ENCODE measurements at regions not wholly inside any gene's neighbourhood (a gene's known extent, or its start where the extent isn't known, plus 50 kb on each side); places are given as distances from the start of the nearest gene placed in this dataset.

GRCh38 chr3:146884721-146885120 lies 279.6 kb upstream of the PLSCR5 start:
- intact Hi-C loops (cut with DNase I), result no loop called here
- ATAC-seq (no peak), DNase-seq (no peak)

DNA sequence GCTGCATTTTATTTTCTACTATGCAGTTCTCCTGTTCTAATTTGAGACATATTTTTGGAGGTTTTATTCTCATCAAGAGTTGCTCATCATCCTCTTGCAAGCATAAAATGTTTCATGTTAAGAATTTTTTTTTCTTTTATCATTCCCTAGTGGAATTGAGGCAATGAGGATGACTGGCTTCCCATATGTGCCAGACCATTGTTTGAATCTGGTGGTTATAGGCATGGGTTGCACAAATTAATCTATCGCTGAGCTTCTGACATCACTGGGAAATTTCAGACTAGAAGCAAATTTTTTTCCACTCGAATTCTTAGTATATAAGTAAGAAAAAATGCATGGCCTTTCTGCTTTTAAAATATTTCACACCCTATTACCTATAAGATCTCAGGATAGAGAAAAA lies 279.1 kb upstream of the PLSCR5 start:
- no peak for ATAC-seq

DNA sequence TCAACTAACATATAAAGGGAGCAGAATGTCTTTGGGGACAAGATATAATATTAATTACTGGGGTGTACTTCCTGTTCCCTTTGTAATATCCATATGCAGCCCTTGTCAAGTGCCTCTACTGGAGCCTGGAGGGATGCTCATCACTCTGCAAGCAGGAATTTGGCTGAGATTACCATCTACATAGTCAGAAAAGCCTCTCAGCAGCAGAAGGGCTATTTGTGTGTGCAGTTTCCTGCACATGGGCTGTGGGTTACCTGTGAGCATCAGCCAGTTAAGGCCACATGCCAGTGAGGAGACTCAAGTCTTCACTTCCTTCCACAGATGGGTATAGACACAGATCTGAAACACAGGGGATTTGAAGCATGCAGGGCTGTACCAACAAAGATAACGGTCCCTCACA lies 278.1 kb upstream of the PLSCR5 start:
- DNase-seq (no peak), ATAC-seq (no peak)
- intact Hi-C loops (cut with DNase I), result no loop called here

More for the DNA sequence above, 279.1 kb upstream of the PLSCR5 start:
- no peak for DNase-seq
- intact Hi-C loops (cut with DNase I), result no loop called here

DNA sequence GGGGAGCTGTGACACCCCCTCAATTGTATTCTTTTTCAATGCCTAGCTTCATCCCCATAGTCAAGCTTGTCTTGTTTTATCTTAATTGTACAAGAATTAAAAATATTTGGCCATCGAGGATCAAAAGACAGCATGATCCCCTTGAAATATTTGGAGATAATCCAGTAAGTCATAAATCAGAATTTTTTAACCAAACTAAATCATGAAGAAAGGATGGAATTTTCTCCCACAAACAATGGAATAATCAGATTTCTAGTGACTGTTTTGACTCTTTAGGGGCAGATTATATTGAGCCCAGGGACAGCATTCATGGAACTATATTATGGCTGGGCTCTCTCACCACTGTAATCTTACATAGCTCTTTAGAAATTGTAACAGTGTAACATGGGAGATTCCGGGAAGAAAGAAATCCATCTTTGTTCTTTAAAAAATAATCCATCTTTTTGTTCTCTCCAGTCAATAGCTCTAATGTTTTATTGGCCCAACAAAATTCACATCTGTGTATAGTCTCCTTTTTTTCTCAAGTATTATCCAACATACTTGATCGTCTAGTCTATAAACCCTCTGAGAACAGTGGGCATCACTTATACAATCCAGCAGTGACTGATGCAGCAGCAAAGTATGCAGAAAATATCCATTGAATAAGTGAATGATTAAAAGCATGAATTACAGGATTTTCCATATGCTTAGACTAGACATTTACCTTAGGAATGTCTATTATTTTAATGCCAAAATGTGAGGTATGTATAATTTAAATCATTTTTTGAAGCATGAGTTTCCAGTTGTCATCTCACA lies 277.0 kb upstream of the PLSCR5 start:
- no peak for DNase-seq
- intact Hi-C loops (cut with DNase I), result no loop called here
- no peak for ATAC-seq

DNA sequence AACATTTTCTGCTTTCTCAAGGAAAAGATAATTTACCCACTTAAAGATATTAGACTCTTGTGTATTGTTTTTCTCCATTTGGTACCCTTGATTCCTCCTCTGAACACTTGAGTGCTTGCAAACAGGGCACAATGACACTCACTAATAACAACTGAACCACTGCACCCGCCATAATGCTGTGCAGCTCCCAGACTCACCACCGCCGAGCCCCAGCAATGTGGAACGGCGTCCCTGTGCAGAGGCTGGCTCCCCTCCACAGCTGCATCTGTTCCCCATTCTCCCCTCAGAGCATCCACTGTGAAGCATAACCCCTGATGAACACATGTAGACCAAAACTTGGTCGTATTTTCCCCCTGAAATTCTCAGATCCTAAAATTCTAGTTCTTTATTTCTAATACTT lies 276.2 kb upstream of the PLSCR5 start:
- no peak for ATAC-seq
- no peak for DNase-seq
- intact Hi-C loops (cut with DNase I), result no loop called here

DNA sequence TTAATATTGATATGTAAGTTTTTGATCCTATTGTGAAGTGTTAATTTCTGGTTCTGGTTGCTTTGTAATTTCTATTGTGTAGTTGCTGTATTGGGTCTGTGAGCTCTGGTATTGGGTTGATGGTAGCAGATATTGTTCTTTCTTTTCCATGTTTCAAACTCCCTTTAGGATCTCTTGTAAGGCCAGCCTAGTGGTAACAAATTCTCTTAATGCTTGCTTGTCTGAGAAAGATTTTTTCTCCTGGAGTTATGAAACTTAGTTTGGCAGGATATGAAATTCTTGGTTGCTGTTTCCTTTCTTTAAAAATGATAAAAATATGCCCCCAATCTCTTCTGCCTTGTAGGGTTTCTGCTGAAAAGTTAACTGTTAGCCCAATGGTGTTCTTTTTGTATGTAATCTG lies 268.6 kb upstream of the PLSCR5 start:
- DNase-seq (no peak), ATAC-seq (no peak)
- intact Hi-C loops (cut with DNase I), result no loop called here

DNA sequence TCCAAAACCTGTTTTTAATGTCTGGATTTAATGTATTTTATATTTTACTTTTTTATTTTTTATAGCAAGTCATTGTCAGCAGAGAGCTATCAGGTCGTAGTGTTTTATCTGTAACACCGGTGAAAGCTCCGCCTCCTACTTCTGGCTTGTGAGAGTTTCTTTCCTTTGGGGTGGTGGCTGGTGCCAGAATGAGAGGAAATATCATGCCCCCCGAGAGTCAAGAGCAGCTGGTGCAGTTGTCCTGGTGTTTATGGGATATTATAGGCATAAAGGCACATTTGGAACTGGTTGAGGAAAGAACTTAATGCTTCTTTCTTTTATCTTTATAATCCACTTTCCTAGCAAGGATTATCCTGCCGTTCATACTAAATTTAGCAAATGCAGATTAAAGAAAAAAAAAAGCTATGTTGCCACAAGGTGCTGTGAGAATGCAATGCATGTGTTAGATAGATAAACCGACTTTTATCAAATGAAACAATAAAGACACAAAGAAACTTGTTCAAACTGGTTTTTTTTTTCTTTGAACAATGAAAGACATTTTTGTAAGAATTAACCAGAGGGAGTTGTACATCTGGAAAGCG lies 260.1 kb upstream of the PLSCR5 start:
- intact Hi-C loops (cut with DNase I), result loop anchor here in 1 of 2 donors (5.0 kb wide), 1 partner anchor 37 kb away; no protein-coding TSS in a partner anchor
- DNase-seq (no peak), ATAC-seq (no peak)

- intact Hi-C loops (cut with DNase I), result no loop called here
- ATAC-seq, result no peak
- DNase-seq, result no peak
Observed at GRCh38 chr3:146861262-146861661, 256.1 kb upstream of the PLSCR5 start.

DNA sequence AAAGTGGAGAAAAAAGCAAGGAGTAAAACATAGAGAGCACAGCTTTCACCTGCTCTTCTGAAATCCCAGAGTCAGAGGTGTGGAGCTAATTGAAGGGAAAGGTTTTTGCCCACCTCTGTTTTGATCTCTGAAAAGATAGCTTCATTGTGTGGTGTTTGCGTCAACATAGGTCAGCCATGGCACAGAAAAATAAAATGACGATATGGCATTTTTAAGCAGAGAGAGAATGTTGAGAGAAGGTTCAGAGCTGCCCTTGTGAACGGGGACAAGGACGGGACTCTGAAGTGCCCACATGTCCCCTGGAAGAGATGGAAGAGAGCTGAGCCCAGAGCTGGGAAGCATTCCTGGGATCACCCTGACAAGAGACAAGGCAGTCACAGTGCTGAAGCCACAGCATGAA lies 249.4 kb upstream of the PLSCR5 start:
- ATAC-seq, result no peak
- intact Hi-C loops (cut with DNase I), result no loop called here
- no peak for DNase-seq

GRCh38 chr3:146851665-146852064 lies 246.5 kb upstream of the PLSCR5 start:
- intact Hi-C loops (cut with DNase I), result no loop called here
- DNase-seq (no peak), ATAC-seq (no peak)

DNA sequence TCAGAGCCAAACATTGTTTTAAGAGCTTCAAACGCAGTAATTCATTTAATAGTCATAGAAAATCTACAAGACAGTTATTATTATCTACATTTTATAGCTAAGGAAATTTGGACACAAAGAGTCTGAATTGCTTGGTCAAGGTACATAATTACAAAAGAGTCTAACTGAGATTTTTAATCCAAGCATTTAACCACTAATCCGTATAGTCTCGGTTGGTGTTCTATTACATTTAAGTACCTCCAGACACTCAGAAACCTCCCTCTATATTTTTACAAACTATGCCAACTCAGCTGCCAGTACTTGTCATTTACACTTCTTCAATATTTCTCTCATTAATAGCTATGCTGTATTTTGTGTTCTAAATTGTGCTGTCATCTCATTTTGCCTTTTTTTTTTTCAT lies 240.2 kb upstream of the PLSCR5 start:
- DNase-seq, result no peak
- no peak for ATAC-seq
- intact Hi-C loops (cut with DNase I), result no loop called here

- intact Hi-C loops (cut with DNase I), result no loop called here
- ATAC-seq, result no peak
- no peak for DNase-seq
Observed at GRCh38 chr3:146843476-146843875, 238.3 kb upstream of the PLSCR5 start.

DNA sequence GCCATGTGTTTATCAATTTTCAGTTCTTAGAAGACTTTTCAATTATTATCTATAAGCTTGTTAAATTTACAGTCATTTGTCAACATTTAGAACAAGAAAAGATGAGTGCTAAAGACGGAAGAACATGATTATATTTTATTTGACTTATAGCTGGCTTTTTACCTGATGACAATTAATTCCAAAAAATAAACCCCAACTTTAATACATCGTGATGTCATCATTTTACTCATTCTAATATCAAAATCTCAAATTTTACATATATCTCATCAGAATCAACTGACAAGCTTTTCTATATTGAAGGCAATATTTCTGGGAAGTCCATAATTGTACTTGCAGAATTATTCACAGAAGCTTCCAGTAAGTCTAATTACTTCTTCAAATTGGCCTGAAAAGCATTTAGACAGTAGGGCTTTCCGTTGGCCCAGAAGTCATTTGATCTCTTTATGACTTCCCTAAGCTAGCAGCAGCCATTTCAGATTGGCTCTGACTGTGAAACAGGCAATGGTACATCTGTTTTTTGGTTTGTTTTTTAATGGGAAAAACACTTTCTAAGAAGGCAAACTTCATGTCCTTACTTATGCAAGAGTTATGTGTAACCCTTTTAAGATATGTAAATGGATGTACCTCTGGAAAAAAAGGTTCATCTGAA lies 234.7 kb upstream of the PLSCR5 start:
- no peak for DNase-seq
- intact Hi-C loops (cut with DNase I), result no loop called here
- ATAC-seq, result no peak

DNA sequence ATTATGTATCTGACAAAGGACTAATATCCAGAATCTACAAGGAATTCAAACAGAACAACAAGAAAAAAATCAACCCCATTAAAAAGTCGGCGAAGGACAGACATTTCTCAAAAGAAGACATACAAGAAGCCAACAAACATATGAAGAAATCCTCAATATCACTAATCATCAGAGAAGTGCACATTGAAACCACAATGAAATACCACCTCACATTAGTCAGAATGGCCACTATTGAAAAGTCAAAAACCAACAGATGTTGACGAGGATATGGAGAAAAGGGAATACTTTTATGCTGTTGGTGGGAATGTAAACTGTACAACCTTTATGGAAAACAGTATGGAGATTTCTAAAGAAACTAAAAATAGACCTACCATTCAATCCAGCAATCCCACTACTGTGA lies 233.1 kb upstream of the PLSCR5 start:
- intact Hi-C loops (cut with DNase I), result no loop called here
- DNase-seq, result no peak
- ATAC-seq, result no peak

- intact Hi-C loops (cut with DNase I), result no loop called here
- ATAC-seq, result no peak
- no peak for DNase-seq
Observed at GRCh38 chr3:146834917-146835316, 229.8 kb upstream of the PLSCR5 start.

DNA sequence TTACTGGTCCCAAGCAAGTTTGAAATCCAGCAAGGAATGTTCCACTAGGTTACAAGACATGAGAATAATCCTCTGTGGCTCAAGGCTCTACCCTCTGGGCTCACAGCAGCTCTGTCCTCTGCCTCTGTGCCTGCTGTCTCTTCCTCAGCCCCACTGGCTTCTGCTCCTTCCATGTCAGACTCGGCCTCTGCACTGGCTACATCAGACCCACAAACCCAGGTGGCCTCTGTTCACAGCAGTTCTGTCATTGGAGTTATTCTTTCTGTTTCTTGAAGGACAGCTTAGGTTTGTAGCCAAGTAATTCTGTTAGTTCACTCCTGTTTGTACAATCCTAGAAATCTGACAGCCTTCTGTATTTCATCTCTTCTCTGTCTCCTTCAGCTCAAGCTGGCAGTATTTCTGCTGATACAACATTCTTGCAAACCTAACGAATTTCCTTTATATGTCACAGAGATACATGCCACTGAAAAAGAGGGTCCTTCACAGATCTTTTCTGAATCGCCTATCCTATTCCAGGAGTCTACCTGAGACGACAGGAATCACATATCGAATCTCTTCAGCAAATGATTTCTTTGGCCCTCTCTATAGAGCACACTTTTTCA lies 227.8 kb upstream of the PLSCR5 start:
- intact Hi-C loops (cut with DNase I), result no loop called here
- no peak for DNase-seq
- ATAC-seq, result no peak

- intact Hi-C loops (cut with DNase I), result no loop called here
- ATAC-seq (no peak), DNase-seq (no peak)
Observed at GRCh38 chr3:146831659-146832058, 226.5 kb upstream of the PLSCR5 start.

- DNase-seq, result no peak
- intact Hi-C loops (cut with DNase I), result no loop called here
- ATAC-seq, result no peak
Observed at GRCh38 chr3:146830231-146830630, 225.1 kb upstream of the PLSCR5 start.

DNA sequence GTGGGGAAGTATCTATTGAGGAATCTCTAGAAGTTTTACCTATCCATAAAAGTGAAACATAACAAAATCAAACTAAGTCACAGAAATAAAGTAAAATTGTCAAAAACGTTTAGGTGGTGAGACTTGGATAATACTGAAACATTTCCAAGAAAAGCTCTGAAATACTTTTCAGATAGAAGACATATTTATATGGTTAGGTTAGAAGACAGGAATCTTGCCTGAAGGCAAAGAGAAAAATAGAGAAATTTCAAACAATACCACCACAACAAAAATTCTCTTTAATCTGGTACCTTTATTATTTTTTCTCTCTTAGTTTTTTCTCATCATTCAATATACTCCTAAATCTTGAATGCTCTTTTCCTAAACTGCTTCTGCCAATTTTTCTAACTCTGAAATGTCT lies 222.7 kb upstream of the PLSCR5 start:
- DNase-seq (no peak), ATAC-seq (no peak)
- intact Hi-C loops (cut with DNase I), result no loop called here

- DNase-seq (peak; percentile 16), ATAC-seq (peak; percentile 90)
- intact Hi-C loops (cut with DNase I), result no loop called here
Observed at GRCh38 chr3:146823622-146824021, 218.5 kb upstream of the PLSCR5 start.

Data from left cardiac atrium (tissue), 4 donors.